ENCODE measurements at regions not wholly inside any gene's neighbourhood (a gene's known extent, or its start where the extent isn't known, plus 50 kb on each side); places are given as distances from the start of the nearest gene placed in this dataset.

DNA sequence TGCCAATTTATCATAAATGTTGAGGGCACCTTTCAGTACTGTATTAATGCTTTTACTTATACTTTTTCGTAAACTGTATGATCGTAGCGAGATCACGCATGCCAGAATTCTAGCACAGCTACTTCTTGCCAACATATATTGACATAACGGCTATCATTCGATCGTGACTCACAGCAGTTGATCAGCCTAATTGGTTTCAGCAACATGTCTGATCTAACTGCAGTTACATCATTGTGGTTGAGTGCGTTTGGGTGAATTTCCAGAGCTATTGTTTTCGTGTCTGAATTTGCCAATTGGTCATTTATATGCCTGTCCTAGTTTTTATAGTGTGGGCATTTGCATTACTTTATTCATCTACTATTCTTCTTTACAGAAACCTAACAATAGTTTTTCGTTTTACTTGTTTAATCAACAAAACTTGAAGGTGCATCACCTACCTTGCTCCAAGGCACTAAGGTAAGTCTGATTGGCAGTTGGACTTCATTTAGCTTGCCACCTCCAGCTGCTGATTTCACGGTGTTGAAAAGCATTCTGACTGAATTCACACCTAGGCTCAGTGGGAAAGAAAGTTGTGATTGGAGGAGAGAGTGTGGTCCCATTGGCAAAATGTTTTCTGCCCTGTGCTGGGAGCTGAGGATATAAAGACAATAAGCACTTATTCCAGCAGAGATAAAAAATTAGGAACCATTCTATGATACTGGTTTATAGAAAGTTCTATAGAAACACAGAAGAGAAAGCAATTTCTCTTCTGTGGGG lies 120.9 kb upstream of the RGMA start:
- 95% methylated on average over 4 of the region's 11 CpGs for WGBS (ENCODE audit: insufficient coverage)
- H3K36me3 Mint-ChIP-seq, result no peaks in the 10 kb centered on the region
- no peaks in the 10 kb centered on the region for H3K4me1 ChIP-seq (ENCODE audit: control insufficient read depth in 1 of 2, extremely low read depth in 1 of 2, insufficient read depth in 2 of 2, low read length in 2 of 2)
- no peaks in the 10 kb centered on the region for H3K9me3 Mint-ChIP-seq
- ATAC-seq (replicated peaks in 1 of 4) (no peak), DNase-seq (no peak)
- no peak overlapping the region for H3K27ac Mint-ChIP-seq
- CTCF ChIA-PET, result no interaction called here
- H3K27ac ChIP-seq (ENCODE audit: low read length), result no peak overlapping the region
- no peaks in the 10 kb centered on the region for H3K36me3 ChIP-seq (ENCODE audit: control insufficient read depth in 2 of 2, extremely low read depth in 1 of 2, insufficient read depth in 1 of 2, low read length in 1 of 2)
- POLR2A ChIA-PET, result no interaction called here
- no peaks in the 10 kb centered on the region for H3K4me1 Mint-ChIP-seq
- H3K4me3 Mint-ChIP-seq, result no peak overlapping the region
- no peak overlapping the region for H3K4me3 ChIP-seq (ENCODE audit: control insufficient read depth in 1 of 2, extremely low read depth in 1 of 2, low read length in 1 of 2)
- no peaks in the 10 kb centered on the region for H3K9me3 ChIP-seq
- peaks cover 0 to 5% of the 10 kb centered on the region in 2 experiments for H3K27me3 ChIP-seq (replicated peaks in 1 of 2; ENCODE audit: control insufficient read depth in 2 of 2, extremely low read depth in 1 of 2, insufficient read depth in 2 of 2, low read length in 1 of 2)
- H3K27me3 Mint-ChIP-seq, result peaks cover 6 to 8% of the 10 kb centered on the region in 2 donors

DNA sequence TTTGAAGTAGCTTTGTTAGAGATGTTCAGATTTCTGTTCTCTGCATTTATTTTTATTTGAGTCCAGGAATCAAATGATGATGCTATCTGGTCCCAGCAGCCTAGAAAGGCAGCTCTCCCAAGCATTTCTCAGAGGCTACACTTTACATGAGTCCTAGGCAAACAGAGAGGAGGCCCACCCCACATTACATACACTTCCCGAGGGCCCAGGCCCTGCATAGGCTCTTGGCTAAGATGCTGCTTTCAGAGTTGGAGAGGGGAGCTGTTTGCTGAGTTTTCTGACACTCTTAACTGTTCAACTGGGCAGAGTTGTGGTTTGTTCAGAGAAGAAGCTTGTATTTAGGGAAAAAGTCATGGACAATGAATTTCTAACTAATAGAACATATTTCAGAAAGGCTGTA lies 117.9 kb upstream of the RGMA start:
- ChIA-PET POLR2A (no interaction called here), CTCF (no interaction called here)
- peaks cover 11 to 17% of the 10 kb centered on the region in 2 donors for H3K27me3 Mint-ChIP-seq
- DNase-seq (no peak), ATAC-seq (replicated peaks in 1 of 4) (no peak)
- H3K4me1 ChIP-seq (ENCODE audit: control insufficient read depth in 1 of 2, extremely low read depth in 1 of 2, insufficient read depth in 2 of 2, low read length in 2 of 2), result no peaks in the 10 kb centered on the region
- H3K4me1 Mint-ChIP-seq, result no peaks in the 10 kb centered on the region
- H3K36me3 Mint-ChIP-seq, result no peaks in the 10 kb centered on the region
- H3K27me3 ChIP-seq (replicated peaks in 1 of 2; ENCODE audit: control insufficient read depth in 2 of 2, extremely low read depth in 1 of 2, insufficient read depth in 2 of 2, low read length in 1 of 2), result peaks cover 0 to 8% of the 10 kb centered on the region in 2 experiments
- no peaks in the 10 kb centered on the region for H3K9me3 ChIP-seq
- no peak overlapping the region for H3K4me3 Mint-ChIP-seq
- no peaks in the 10 kb centered on the region for H3K36me3 ChIP-seq (ENCODE audit: control insufficient read depth in 2 of 2, extremely low read depth in 1 of 2, insufficient read depth in 1 of 2, low read length in 1 of 2)
- no peak overlapping the region for H3K4me3 ChIP-seq (ENCODE audit: control insufficient read depth in 1 of 2, extremely low read depth in 1 of 2, low read length in 1 of 2)
- no peak overlapping the region for H3K27ac ChIP-seq (ENCODE audit: low read length)
- H3K27ac Mint-ChIP-seq, result no peak overlapping the region
- H3K9me3 Mint-ChIP-seq, result no peaks in the 10 kb centered on the region
- no CpG with 5 or more reads among the region's 1 CpG for WGBS (ENCODE audit: insufficient coverage)

DNA sequence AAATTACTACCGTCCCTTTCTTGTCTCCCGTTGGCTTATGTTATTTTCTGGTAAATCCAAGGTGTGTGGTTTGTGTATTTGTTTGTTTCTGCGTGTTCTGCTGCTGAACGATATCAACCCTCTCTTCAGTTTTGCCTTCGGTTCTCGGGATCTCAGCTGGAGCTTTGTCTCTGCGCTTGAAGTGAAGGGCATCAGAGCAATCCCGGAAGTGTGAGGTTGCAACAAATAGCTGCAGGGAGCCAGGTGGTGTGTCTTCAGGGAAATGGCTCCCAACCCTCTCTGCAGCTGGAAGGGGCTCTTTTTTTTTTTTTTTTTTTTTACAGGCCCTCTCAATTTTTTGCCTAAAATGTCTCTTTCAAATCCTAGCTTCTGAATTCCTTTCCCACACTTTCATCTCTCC lies 116.4 kb upstream of the RGMA start:
- Mint-ChIP-seq H3K27me3 (peaks cover 13 to 21% of the 10 kb centered on the region in 2 donors), H3K27ac (no peak overlapping the region), H3K9me3 (no peaks in the 10 kb centered on the region), H3K4me3 (no peak overlapping the region), H3K4me1 (no peaks in the 10 kb centered on the region), H3K36me3 (no peaks in the 10 kb centered on the region)
- no peak for DNase-seq
- 88% methylated on average over 3 of the region's 8 CpGs for WGBS (ENCODE audit: insufficient coverage)
- POLR2A ChIA-PET, result no interaction called here
- H3K4me1 ChIP-seq (ENCODE audit: control insufficient read depth in 1 of 2, extremely low read depth in 1 of 2, insufficient read depth in 2 of 2, low read length in 2 of 2), result no peaks in the 10 kb centered on the region
- CTCF ChIA-PET, result no interaction called here
- no peak for ATAC-seq (replicated peaks in 1 of 4)
- peaks cover 0 to 10% of the 10 kb centered on the region in 2 experiments for H3K27me3 ChIP-seq (replicated peaks in 1 of 2; ENCODE audit: control insufficient read depth in 2 of 2, extremely low read depth in 1 of 2, insufficient read depth in 2 of 2, low read length in 1 of 2)
- no peak overlapping the region for H3K4me3 ChIP-seq (ENCODE audit: control insufficient read depth in 1 of 2, extremely low read depth in 1 of 2, low read length in 1 of 2)
- no peaks in the 10 kb centered on the region for H3K36me3 ChIP-seq (ENCODE audit: control insufficient read depth in 2 of 2, extremely low read depth in 1 of 2, insufficient read depth in 1 of 2, low read length in 1 of 2)
- H3K9me3 ChIP-seq, result no peaks in the 10 kb centered on the region
- no peak overlapping the region for H3K27ac ChIP-seq (ENCODE audit: low read length)

DNA sequence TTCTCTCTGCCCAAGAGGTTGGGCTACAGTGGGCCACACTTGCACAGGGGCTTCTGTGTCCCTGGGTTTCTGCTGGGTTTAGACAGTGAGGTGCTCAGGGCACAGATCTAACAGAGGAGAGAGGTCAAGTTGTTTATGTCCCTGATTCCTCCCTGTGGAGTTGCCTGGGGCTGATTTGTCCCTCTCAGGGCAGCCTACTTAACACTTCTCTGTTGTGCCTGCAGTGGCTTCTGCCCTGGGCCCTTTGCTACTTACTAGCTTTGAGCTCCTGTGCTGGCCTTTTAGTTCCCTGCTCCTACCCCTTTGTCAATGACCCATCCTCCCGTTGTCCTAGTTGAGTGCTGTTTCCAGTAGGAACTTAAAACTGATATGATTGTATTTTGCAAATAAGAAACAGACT lies 114.0 kb upstream of the RGMA start:
- Mint-ChIP-seq H3K27me3 (peaks cover 30 to 38% of the 10 kb centered on the region in 2 donors), H3K9me3 (peaks cover 7 to 8% (median 8%) of the 10 kb centered on the region in 3 donors), H3K4me3 (no peak overlapping the region), H3K4me1 (no peaks in the 10 kb centered on the region), H3K27ac (no peak overlapping the region), H3K36me3 (no peaks in the 10 kb centered on the region)
- WGBS (ENCODE audit: insufficient coverage), result no CpG with 5 or more reads among the region's 1 CpG
- Histone ChIP-seq H3K27ac (ENCODE audit: low read length) (no peak overlapping the region), H3K4me1 (ENCODE audit: control insufficient read depth in 1 of 2, extremely low read depth in 1 of 2, insufficient read depth in 2 of 2, low read length in 2 of 2) (no peaks in the 10 kb centered on the region), H3K36me3 (ENCODE audit: control insufficient read depth in 2 of 2, extremely low read depth in 1 of 2, insufficient read depth in 1 of 2, low read length in 1 of 2) (no peaks in the 10 kb centered on the region), H3K9me3 (peaks cover 2% of the 10 kb centered on the region), H3K27me3 (replicated peaks in 1 of 2; ENCODE audit: control insufficient read depth in 2 of 2, extremely low read depth in 1 of 2, insufficient read depth in 2 of 2, low read length in 1 of 2) (peaks cover 0 to 11% of the 10 kb centered on the region in 2 experiments), H3K4me3 (ENCODE audit: control insufficient read depth in 1 of 2, extremely low read depth in 1 of 2, low read length in 1 of 2) (no peak overlapping the region)
- no peak for ATAC-seq (replicated peaks in 1 of 4)
- CTCF ChIA-PET, result no interaction called here
- POLR2A ChIA-PET, result no interaction called here
- DNase-seq, result no peak

DNA sequence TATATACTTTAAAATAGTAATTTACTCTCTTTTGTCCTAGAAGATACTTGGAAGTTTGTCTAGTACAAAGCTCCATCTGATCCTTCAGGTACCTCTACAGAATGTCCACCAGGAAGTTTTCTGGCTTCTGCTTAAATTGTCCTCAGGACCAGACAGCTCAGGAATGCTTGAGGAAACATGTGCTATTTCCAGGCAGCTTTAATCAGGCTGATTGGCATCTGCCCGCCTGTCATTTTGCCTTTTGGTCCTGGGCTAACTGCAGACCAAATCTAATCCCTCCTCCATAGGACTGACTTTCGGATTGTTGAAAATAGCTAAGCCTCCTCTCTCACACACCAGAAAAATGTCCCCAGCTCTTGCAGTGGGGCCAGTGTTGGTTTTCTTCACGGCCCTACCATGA lies 113.4 kb upstream of the RGMA start:
- 100% methylated on average over 1 of the region's 3 CpGs for WGBS (ENCODE audit: insufficient coverage)

DNA sequence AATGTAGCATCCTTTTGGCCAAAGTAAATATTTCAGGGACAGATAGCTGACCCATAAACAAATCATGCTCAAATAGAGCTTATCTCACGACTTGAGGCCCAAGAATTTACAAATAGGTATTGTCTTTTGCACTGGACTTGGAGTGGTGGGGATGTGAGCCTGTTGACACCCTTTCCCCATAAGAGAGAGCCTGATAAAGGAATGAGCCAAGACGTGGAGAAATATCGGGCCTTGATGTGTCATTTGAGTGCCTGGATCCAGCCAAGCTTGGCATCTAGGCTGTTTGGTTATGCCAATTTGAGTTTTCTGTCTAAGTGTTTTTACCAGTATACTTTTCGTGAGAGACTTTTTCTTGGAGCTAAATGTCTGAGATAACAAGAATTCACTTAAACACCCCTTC lies 112.9 kb upstream of the RGMA start:
- ATAC-seq (replicated peaks in 1 of 4), result no peak
- Histone ChIP-seq H3K4me1 (ENCODE audit: control insufficient read depth in 1 of 2, extremely low read depth in 1 of 2, insufficient read depth in 2 of 2, low read length in 2 of 2) (no peaks in the 10 kb centered on the region), H3K36me3 (ENCODE audit: control insufficient read depth in 2 of 2, extremely low read depth in 1 of 2, insufficient read depth in 1 of 2, low read length in 1 of 2) (no peaks in the 10 kb centered on the region), H3K27ac (ENCODE audit: low read length) (no peak overlapping the region), H3K4me3 (ENCODE audit: control insufficient read depth in 1 of 2, extremely low read depth in 1 of 2, low read length in 1 of 2) (no peak overlapping the region), H3K9me3 (peaks cover 4% of the 10 kb centered on the region), H3K27me3 (replicated peaks in 1 of 2; ENCODE audit: control insufficient read depth in 2 of 2, extremely low read depth in 1 of 2, insufficient read depth in 2 of 2, low read length in 1 of 2) (peaks cover 0 to 11% of the 10 kb centered on the region in 2 experiments)
- Mint-ChIP-seq H3K27me3 (peaks cover 30 to 36% of the 10 kb centered on the region in 2 donors), H3K9me3 (peaks cover 8 to 11% (median 11%) of the 10 kb centered on the region in 3 donors), H3K27ac (no peak overlapping the region), H3K4me1 (no peaks in the 10 kb centered on the region), H3K4me3 (no peak overlapping the region), H3K36me3 (no peaks in the 10 kb centered on the region)
- no peak for DNase-seq
- POLR2A ChIA-PET, result no interaction called here
- no CpG with 5 or more reads among the region's 4 CpGs for WGBS (ENCODE audit: insufficient coverage)
- CTCF ChIA-PET, result no interaction called here

More for the DNA sequence above, 113.4 kb upstream of the RGMA start:
- peaks cover 0 to 11% of the 10 kb centered on the region in 2 experiments for H3K27me3 ChIP-seq (replicated peaks in 1 of 2; ENCODE audit: control insufficient read depth in 2 of 2, extremely low read depth in 1 of 2, insufficient read depth in 2 of 2, low read length in 1 of 2)
- Mint-ChIP-seq H3K27ac (no peak overlapping the region), H3K27me3 (peaks cover 30 to 38% of the 10 kb centered on the region in 2 donors), H3K4me1 (no peaks in the 10 kb centered on the region), H3K4me3 (no peak overlapping the region), H3K9me3 (peaks cover 8 to 11% (median 10%) of the 10 kb centered on the region in 3 donors), H3K36me3 (no peaks in the 10 kb centered on the region)
- CTCF ChIA-PET, result no interaction called here
- no peaks in the 10 kb centered on the region for H3K4me1 ChIP-seq (ENCODE audit: control insufficient read depth in 1 of 2, extremely low read depth in 1 of 2, insufficient read depth in 2 of 2, low read length in 2 of 2)
- H3K36me3 ChIP-seq (ENCODE audit: control insufficient read depth in 2 of 2, extremely low read depth in 1 of 2, insufficient read depth in 1 of 2, low read length in 1 of 2), result no peaks in the 10 kb centered on the region
- H3K27ac ChIP-seq (ENCODE audit: low read length), result no peak overlapping the region
- H3K4me3 ChIP-seq (ENCODE audit: control insufficient read depth in 1 of 2, extremely low read depth in 1 of 2, low read length in 1 of 2), result no peak overlapping the region
- DNase-seq (no peak), ATAC-seq (replicated peaks in 1 of 4) (no peak)
- POLR2A ChIA-PET, result no interaction called here
- peaks cover 4% of the 10 kb centered on the region for H3K9me3 ChIP-seq

DNA sequence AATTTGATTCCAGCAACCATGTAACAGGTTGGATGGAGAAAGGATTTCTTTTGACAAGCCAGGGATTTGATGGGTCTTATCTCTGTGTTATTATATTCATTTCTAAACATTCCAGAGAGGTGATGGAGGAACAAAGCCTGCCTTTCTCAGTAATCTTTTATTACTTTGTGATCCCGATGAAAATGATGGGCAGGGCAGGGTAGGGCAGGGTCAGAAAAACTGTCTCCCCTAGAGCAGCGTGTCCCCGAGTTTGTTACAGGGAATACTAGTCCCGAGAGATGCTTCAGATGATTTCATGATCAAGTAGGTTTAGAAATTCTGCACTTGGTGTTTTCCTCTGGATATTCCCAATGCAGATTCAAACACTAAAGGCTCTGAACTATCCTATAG lies 111.8 kb upstream of the RGMA start:
- WGBS (ENCODE audit: insufficient coverage), result no CpG with 5 or more reads among the region's 4 CpGs
- no peak for ATAC-seq (replicated peaks in 1 of 4)

More for the DNA sequence above, 111.8 kb upstream of the RGMA start:
- CTCF ChIA-PET, result no interaction called here
- no peaks in the 10 kb centered on the region for H3K4me1 Mint-ChIP-seq
- H3K27me3 ChIP-seq (replicated peaks in 1 of 2; ENCODE audit: control insufficient read depth in 2 of 2, extremely low read depth in 1 of 2, insufficient read depth in 2 of 2, low read length in 1 of 2), result peaks cover 0 to 6% of the 10 kb centered on the region in 2 experiments
- peaks cover 31 to 42% of the 10 kb centered on the region in 2 donors for H3K27me3 Mint-ChIP-seq
- H3K4me1 ChIP-seq (ENCODE audit: control insufficient read depth in 1 of 2, extremely low read depth in 1 of 2, insufficient read depth in 2 of 2, low read length in 2 of 2), result no peaks in the 10 kb centered on the region
- H3K9me3 Mint-ChIP-seq, result peaks cover 11 to 13% (median 11%) of the 10 kb centered on the region in 3 donors
- H3K4me3 ChIP-seq (ENCODE audit: control insufficient read depth in 1 of 2, extremely low read depth in 1 of 2, low read length in 1 of 2), result no peak overlapping the region
- no peak overlapping the region for H3K27ac Mint-ChIP-seq
- no peaks in the 10 kb centered on the region for H3K36me3 ChIP-seq (ENCODE audit: control insufficient read depth in 2 of 2, extremely low read depth in 1 of 2, insufficient read depth in 1 of 2, low read length in 1 of 2)
- POLR2A ChIA-PET, result no interaction called here
- no peak overlapping the region for H3K27ac ChIP-seq (ENCODE audit: low read length)
- no peak for DNase-seq
- no peaks in the 10 kb centered on the region for H3K36me3 Mint-ChIP-seq
- H3K9me3 ChIP-seq, result peaks cover 4% of the 10 kb centered on the region
- no peak overlapping the region for H3K4me3 Mint-ChIP-seq

Data from T-cell (primary cell).